ENCODE measurements at regions not wholly inside any gene's neighbourhood (a gene's known extent, or its start where the extent isn't known, plus 50 kb on each side); places are given as distances from the start of the nearest gene placed in this dataset.

- DNase-seq (ENCODE audit: low read depth) = no peak
Measured at GRCh38 chr4:19403786-19404370, 847.8 kb upstream of the SLIT2 start.

DNA sequence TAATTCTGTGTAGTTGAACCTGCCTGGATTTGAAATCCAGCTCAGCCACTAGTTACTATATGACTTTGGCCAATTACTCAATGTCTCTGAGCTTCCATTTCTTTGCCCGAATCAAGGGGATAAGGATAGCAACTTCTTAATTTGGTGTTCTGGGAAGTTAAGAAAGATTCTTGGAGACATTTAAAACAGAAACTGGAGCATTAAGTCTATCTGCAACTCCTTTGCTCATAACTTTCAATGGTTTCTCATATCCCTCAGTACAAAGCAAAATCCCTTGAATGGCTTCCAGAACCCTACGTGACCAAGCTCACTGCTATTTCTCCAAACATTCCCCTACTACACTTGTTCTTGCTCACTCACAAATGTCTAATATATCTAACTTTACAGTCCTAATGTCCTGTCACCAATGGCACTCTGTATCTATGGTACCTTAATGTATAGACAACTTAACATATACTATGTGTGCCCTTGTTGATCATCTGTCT, 849.1 kb upstream of the SLIT2 start:
- DNase-seq (ENCODE audit: low read depth) = peak; percentile 30

DNA sequence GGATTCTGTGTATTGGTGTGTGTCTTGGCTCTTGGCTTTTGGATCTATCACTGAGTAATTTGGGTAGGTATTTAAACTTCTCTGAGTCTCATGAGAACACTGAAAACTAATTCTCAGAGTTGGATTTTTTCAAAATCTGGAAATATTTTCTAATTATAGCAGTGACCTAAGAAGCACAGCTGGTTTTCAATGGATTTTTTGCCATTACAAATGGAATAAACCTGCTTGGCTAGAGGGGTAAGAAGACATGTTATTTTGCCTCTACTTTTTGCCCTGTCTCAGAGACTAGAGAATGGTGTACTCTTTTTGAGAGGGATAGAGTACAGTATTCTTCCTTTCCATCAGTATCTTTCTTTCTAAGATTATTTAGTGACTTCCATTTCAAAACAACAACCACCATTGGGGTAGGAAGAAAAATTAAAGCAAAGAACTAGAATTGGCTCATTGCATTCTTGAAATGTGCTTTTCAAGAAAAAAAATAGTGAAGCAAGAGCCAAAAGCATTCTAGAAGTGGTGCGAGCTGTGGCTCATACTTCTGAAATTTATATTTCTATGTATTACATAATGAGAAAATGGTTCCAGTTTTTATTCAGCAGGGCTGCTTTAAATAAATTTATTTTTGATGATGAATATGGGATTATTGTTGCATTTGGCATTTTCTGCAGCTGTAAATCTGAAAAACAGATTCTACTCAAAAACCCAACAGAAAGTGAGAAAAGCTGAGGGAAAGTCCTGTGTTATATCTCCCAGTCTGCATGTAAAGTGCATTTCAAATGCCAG, 850.2 kb upstream of the SLIT2 start:
- no peak for DNase-seq (ENCODE audit: low read depth)

DNA sequence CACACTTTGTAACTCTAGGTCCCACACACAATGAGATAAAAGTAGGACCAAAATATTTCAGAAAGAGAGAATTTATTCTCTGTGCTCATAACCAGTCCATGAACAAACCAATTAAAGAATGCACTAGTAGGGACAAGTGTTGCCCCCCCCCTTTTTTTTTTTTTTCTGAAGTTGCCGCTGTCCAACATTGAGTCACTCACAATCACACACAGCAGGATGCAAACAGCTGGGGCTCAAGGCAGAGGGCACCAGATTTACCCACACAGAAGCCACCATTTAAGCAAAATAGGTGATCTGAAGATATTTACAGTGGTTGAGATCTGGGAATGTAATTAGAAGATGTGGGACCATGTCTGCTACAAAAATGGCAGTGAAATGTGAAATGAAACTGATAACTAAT, 850.9 kb upstream of the SLIT2 start:
- DNase-seq (ENCODE audit: low read depth) = no peak

DNA sequence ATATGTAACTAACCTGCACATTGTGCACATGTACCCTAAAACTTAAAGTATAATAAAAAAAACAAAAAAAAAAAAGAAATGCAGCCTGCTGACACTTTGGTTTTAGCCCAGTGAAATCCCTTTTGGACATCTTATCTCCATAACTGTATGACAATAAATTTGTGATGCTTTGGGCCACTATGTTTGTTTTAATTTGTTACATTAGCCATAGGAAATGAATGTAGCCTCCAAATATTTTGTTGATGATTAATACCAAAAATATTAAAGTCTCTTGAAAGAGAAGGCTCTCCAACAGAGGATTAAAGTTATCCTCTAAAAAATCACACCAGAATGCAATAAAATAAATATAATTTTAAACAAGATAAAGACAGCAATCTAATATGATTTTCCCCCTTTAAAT, 852.7 kb upstream of the SLIT2 start:
- DNase-seq (ENCODE audit: low read depth) = no peak

GRCh38 chr4:19386786-19387185, 864.9 kb upstream of the SLIT2 start:
- DNase-seq (ENCODE audit: low read depth) = no peak

DNA sequence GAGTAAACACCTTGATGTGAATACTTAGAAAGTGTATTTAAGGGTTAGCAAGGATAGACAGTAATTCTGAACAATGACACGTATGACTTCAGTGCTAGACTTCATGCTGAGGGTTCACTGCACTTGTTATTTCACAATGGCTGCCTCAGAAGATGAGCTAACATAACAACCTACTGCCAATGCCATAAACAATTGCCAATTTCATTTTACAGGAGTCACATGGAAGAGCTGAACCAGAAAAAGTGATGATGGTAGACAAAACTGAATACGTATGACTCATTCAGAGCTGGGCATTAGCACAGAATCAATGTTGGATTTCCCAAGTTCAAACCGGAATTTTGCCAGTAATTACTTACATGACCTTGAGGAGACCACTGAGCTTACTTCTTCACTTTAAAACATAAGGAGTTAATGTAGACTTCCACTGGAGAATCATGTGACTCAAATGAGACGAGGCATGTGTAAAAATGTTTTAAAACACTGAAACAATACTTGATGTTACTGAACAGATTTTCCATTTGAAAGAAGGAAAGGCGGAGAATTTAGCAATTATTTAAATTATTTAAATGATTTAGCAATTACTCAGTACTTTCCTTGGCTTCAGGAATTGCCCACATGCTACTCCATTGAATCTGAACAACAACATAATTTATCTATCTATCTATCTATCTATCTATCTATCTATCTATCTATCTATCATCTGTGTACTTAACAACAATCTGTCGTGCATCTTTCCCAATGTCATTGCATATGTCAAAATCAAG, 868.5 kb upstream of the SLIT2 start:
- DNase-seq (ENCODE audit: low read depth) = peak; percentile 84

DNA sequence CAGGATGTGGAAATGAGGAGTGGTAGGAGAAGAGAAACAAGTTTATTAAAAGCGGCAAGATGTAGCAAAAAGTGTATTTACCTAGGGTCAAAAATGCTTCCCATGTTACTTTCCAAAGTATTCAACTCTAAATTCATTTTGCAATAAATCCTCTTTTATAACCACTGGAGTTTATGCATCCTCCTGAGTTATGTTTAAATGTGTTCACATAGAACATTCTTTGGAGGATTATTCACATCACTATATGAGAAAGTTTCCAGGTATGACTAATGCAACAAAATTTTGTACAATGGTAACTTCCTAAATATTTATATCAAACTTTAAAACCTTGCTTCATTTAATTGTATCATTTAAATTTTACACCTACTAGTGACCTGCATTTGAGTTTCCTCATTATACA, 870.6 kb upstream of the SLIT2 start:
- DNase-seq (ENCODE audit: low read depth) = no peak

DNA sequence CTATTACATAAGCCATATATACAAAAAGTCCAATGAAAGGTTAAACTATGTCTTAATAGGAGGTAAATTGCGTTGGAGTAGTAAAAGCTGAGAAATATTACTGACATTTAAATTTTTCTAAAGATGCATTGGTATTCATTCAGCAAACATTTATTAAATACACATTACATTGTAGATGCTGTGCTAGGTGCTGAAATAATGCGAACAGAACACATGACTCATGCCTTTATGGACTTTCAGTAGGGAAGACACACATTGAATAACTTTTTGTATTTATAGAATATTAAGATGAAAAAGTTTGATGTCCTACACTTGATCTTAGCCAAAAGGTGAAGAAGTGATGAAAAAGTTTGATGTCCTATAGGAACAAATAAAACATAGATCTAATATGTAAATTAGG, 871.1 kb upstream of the SLIT2 start:
- no peak for DNase-seq (ENCODE audit: low read depth)

GRCh38 chr4:19379191-19379708, 872.5 kb upstream of the SLIT2 start:
- no peak for DNase-seq (ENCODE audit: low read depth)

- no peak for DNase-seq (ENCODE audit: low read depth)
Measured at GRCh38 chr4:19375931-19376330, 875.8 kb upstream of the SLIT2 start.

DNA sequence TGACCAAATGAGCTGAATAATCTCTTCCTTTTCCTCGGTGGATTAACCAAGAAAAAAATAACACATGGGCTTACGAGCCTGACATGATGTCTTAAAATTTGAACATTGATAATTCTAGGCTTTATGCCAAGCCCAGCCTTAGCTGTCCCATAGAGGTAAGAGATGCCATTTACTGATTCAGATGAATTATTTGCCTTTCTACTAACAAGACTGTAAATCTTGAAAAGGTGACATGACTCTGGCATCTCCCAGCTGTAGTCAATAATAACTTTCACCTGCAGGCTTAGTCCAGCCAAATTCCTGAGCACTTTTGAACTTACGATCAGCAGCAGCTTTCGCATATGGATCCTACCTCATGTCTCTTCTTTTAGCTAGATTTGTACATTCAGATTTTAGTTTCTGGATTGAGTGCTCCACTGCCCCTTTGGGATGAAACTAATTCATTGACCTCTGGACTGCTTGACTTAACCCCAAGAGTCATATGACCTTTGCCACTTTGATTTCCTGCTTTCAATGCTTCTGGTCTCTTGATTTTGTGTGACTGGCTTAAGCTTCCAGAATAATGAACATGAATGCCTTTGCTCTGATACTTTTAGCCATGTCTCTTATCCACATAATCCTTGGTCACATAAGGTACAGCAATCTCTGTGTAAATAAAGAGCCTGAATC, 876.4 kb upstream of the SLIT2 start:
- DNase-seq (ENCODE audit: low read depth) = no peak

DNA sequence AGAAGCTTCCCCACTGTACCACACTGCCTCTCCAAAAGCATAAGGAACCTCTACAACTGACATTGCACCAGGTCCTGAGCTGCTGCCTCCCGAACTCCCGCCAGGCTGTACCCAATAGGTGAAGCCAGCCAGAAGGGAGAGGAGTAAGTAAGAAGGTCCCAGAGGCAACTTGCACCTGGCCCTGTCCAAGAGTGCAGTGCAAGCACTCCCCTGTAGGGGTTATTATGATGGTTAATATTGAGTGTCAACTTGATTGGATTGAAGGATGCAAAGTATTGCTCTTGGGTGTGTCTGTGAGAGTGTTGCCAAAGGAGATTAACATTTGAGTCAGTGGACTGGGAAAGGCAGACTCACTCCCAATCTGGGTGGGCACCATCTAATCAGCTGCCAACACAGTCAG, 879.3 kb upstream of the SLIT2 start:
- DNase-seq (ENCODE audit: low read depth) = no peak

DNA sequence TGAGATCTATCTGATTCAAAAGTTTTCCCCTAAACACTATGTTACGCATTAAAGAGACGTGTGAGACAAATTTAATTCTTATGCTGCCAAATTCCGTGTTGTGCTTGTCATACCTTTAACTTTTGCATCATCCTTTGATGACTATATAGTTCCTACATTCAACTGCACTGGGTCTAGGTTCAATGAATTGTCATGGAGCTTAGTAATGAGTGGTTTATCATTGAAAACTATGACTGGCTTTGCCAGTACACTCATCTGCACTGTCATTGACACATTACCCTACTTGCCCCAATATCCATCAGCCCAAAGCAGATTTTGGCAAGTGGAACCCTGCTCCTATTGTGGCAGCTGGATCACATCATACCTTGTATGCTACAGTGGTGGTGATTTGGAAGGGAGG, 882.9 kb upstream of the SLIT2 start:
- DNase-seq (ENCODE audit: low read depth) = no peak

- DNase-seq (ENCODE audit: low read depth) = no peak
Measured at GRCh38 chr4:19366916-19367315, 884.8 kb upstream of the SLIT2 start.

GRCh38 chr4:19358015-19358414, 893.7 kb upstream of the SLIT2 start:
- no peak for DNase-seq (ENCODE audit: low read depth)

GRCh38 chr4:19349416-19349815, 902.3 kb upstream of the SLIT2 start:
- no peak for DNase-seq (ENCODE audit: low read depth)

DNA sequence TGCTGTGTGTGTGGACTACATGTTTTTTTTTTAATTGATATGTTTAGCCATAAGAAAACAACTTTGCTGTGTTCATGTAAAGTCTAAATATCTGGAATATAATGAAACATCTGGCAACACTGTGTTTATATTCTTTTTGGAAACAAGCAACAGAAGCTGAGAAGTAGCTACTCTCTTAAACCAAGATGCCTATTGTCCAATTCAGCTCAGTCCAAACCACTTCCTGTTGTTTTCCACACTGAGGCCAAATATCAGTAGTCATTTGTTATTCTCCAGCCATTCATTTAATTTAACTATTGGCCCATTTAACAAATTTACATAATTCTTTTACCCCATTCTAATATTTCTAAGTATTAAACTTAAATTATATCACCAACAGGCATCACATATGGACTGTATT, 903.0 kb upstream of the SLIT2 start:
- DNase-seq (ENCODE audit: low read depth) = no peak

DNA sequence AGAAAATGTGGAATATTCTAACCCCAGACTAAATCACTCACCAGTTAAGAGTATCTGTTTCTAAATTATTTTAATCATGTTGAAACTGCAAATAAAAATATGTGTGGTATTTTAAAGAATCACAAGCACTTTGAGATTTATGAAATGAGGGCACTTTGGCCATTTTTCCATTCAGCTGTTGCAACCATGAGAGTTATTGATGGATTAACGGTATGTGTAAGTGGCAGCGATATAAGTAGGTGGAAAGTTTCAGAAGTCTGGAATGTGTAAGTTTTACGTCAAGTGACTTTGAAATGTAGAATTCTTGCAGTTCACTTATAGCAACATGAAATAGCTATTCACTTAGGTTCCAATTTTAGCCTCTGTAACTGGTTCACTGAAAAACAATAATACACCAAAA, 905.1 kb upstream of the SLIT2 start:
- no peak for DNase-seq (ENCODE audit: low read depth)

DNA sequence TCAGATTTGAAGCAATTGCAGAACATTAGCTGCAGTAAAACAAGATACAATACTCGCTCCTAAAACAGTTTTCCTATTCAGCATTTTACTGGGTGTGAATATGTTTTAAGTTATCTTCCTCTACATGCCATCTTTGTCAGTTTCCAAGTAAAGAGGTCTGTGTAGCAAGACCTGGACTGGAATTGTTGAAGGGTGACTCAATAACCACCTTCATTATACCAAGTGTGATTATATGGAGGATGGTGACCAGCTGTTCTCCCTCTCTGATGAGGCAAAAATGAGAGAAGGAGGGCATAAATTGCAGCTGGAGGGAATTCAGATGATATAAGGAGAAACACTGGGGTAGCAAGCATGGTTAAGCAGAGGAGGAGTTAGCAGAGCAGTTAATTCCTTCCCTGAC, 922.1 kb upstream of the SLIT2 start:
- no peak for DNase-seq (ENCODE audit: low read depth)

- no peak for DNase-seq (ENCODE audit: low read depth)
Measured at GRCh38 chr4:19329077-19329476, 922.6 kb upstream of the SLIT2 start.

GRCh38 chr4:19327364-19327763, 924.3 kb upstream of the SLIT2 start:
- peak; percentile 14 for DNase-seq (ENCODE audit: low read depth)
